HG02610 (cell line): ENCODE measurements at regions not wholly inside any gene's neighbourhood (a gene's known extent, or its start where the extent isn't known, plus 50 kb on each side); places are given as distances from the start of the nearest gene placed in this dataset.

ENCODE experiments used
- ATAC-seq: cut with Tn5 transposase; IDR thresholded peaks from one replicate; pipeline ENCODE4 v1.9.1; 2021; ENCODE audit warnings: mild to moderate bottlenecking, moderate library complexity; ENCODE audit not compliant: unreplicated experiment

GRCh38 chr1:229075716-229076115, 195.2 kb upstream of the RAB4A start:
- ATAC-seq = no peak

DNA sequence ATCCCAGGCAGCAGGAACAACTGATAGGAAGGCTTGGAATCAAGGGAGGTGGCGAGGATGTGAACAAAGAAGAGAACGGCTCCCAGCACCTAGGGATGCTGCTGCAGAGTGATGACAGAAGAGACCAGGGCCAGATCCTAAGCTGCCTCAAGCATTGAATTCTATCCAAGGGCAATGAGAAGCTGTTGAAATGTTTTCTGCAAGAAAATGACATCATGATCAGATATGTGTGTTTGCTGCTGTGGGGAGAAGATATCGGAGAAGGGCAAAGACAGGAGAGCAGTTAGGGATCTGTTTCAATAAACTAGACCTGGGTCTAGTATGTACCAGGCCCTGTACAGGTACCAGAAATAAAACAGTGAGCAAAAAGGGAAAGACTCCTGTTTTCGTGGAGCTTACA, 194.7 kb upstream of the RAB4A start:
- no peak for ATAC-seq

DNA sequence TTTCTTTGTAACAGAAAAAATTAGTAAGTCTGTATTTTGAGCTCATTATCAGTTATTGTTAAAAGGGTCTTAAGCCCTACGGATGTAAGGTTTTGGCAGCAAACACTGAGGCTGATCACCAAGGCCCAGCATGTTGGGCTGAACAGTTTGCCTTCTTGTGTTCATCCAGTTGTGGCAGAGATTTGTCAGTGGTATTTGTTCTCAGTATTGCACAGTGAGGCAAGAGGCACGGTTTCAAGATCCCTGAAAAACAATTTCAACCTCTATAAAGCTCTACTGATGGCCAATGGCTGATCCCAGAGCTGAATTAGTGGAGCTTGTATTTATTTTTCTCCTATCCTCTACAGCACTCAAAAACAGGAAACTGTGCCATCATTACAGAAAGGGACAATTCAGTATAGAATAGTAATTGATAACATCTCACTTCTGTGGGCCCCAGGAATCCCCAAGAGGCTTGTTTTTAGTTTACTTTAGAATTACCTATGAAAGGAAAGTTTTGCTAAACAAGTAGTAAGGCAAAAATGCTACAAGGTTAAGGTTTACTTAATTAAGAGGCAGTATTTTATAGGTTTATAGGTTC, 191.8 kb upstream of the RAB4A start:
- no peak for ATAC-seq

- no peak for ATAC-seq
Measured at GRCh38 chr1:229080361-229080760, 190.6 kb upstream of the RAB4A start.

DNA sequence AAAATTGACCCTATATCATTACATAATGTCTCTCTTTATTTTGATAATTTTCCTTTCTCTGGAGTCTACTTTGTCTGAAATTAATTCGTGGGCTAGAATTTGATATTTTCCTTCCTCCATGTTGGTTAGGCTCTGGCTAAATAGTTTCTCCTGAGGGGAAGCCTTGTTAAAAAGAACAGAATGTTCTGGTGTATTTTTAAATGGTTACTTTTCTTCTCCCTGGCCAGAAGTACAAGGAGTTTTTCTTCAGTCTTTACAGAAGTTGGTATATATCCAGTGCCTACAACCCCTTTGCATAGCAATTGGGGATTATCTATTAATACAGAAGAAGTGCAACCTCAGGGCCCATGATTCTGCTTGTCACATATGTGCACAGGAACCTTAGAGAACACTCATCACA, 185.6 kb upstream of the RAB4A start:
- no peak for ATAC-seq

- ATAC-seq = no peak
Measured at GRCh38 chr1:229086091-229086490, 184.8 kb upstream of the RAB4A start.

GRCh38 chr1:229086686-229087085, 184.2 kb upstream of the RAB4A start:
- no peak for ATAC-seq

DNA sequence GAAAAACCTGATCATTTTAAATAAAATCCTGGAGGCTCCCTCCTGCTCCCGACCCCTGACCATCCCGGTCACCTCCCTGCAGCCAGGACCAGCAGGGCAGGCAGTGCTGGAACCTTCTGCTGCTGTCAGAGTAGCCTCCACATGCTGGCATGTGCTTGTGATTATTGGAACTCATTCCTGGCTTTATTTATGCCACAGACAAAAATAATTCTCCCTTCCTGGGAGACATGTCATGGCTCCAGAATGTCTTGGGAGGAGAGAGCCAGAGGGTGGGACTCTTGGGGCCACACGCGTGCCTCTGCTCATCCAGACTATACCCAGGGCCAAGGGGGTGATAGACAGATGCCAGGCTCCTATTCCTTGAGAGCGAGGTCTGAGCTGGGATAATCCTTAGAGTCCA, 183.6 kb upstream of the RAB4A start:
- no peak for ATAC-seq

DNA sequence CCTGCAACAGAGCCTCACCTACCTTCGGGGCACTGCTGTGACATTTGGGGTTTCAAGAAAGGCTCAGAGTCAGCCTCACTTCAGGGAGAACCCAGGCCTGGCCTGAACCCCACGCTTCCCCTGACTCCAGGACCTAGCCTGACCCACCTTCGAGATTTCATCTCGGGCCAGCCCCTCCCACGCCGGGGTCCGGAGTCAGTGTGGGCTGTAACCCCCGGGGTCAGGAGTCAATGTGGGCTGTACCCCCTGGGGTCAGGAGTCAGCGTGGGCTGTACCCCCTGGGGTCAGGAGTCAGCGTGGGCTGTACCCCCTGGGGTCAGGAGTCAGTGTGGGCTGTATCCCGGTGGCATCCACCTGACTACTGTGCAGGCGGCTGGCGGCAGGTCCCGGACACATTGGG, 183.0 kb upstream of the RAB4A start:
- ATAC-seq = no peak

- no peak for ATAC-seq
Measured at GRCh38 chr1:229088711-229089110, 182.2 kb upstream of the RAB4A start.

DNA sequence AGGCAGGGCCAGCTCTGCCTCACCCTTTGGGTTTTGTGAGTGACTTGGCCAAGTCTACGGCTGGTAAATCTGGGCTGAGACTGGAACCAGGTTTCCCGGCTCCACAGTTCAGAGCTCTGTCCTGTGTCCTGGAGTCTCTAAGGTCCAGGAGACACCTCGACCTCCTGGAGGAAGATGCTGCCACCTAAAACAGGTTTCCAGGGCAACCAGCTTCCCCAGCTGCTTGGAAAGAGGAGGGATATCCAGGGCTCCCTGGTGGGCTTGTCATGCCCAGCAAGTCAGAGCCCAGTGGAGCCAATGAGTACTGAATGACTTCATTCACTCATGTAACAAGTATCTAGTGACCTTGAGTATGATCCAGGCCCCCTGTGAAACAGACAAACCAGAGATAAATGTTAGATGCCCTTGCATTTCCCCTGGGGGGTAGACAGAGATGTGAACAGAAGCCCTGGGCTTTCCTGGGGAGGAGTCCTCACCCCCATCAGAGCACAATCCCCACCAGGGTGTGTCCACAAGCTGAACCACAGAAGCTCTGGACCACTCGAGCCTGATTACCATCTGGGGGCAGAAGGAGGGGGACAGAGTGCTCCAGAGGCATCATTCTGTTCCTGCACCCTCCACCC, 181.2 kb upstream of the RAB4A start:
- ATAC-seq = no peak

DNA sequence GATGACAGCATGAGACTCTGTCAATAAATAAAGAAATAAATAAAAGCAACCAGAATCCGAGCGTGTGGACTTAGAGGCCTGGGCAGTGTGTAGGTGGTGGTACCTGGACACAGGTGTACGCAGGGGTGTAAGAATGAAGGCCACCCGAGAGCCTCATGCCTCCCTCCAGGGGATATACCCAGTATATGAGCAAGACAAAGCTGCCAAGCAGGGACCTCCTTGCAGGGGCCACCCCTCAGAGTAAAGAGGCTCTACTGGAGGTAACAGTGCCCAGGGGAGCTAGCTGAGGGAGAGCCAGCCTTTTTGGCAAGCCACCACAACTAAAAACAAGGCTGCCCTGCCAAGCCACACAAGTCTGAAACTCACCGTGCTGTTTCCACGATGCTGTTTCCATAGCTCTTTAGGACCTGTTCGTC, 179.2 kb upstream of the RAB4A start:
- no peak for ATAC-seq

- no peak for ATAC-seq
Measured at GRCh38 chr1:229092377-229093237, 178.3 kb upstream of the RAB4A start.

GRCh38 chr1:229093238-229093540, 177.7 kb upstream of the RAB4A start:
- ATAC-seq = no peak

DNA sequence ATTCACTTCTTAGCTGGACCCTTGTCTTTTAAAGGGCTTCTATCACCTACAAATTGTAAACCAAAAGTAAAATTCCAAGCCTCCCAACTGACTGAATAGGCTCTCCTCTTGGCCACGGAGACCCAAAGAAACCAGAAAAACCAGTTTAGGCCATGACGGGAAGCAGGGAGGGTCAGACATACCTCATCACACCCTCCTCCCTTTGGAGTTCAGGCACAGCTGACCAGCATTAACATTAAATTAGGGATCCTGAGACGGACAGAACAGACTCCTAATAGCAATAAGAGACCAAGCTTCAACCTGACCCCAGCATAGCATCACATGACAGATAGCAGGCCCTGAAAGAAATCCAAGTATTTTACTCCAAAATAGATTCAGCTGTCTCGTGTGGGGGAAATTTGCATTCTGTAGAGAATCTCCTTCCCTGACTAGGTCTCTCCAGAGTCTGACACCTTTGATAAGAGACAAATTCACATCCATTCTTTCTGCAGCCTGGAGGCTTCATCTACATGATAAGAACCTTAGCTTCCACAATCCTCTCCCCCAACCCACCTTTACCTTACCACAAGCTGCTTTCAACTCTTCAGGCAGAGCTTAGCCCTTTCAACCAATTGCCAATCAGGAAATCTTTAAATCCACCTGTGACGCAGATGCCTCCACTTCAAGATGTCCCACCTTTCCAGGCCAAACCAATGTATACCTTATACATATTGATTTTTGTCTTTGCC, 177.1 kb upstream of the RAB4A start:
- ATAC-seq = no peak

- no peak for ATAC-seq
Measured at GRCh38 chr1:229094476-229095311, 176.2 kb upstream of the RAB4A start.

DNA sequence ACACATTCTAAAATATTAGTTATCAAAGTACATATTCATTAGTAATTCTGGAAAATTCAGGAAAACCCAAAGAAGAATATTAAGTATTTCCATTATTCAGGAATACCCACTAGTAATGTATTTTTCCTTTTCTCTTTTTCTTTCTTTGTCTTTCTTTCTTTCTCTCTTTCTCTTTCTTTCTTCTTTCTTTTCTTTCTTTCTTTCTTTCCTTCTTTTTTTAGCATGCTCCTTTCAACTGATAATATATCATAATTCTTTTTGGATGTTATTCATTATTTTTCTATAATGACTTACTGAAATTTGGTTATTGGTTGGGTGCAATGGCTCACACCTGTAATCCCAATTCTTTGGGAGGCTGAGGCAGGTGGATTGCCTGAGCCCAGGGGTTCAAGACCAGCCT, 175.6 kb upstream of the RAB4A start:
- ATAC-seq = no peak

- ATAC-seq = no peak
Measured at GRCh38 chr1:229097356-229097755, 173.6 kb upstream of the RAB4A start.

GRCh38 chr1:229098361-229098760, 172.6 kb upstream of the RAB4A start:
- no peak for ATAC-seq

DNA sequence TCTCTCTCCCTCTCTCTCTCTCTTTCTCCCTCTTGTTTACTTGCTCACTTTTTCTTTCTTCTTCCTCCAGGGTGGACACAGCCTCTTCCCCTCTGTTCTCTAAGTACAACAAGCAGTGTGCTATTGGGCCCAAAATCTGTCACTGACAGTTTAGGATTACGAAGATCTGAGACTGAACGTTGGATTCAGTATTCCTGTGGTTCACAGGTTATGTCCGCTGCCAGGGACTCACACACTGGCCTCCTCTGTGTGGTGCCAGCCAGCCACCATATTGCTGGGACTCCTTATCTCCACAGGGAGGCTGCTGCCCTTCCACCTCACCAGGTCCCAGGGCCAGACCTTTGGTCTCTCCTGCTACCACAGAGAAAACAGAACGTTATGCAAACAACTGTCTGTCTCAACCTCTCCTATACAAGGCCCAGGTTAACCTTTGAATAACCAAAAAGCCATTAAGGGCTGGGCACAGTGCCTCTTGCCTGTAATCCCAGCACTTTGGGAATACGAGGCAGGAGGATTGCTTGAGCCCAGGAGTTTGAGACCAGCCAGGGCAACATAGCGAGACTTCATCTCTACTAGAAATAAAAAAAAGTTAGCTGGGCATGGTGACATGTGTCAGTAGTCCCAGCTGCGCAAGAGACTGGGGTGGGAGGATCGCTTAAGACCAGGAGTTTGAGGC, 171.9 kb upstream of the RAB4A start:
- no peak for ATAC-seq
